DOHH2 (cell line): ENCODE measurements at regions not wholly inside any gene's neighbourhood (a gene's known extent, or its start where the extent isn't known, plus 50 kb on each side); places are given as distances from the start of the nearest gene placed in this dataset.

ENCODE experiments used
- EZH2phosphoT487 ChIP-seq: fragments of 200-600 bp; sonication (generic); IDR thresholded peaks from 2 replicates; pipeline ENCODE4 v1.6.1; 2017; ENCODE audit warnings: borderline replicate concordance, mild to moderate bottlenecking, antibody characterized with exemption, low read length, moderate library complexity, mixed read lengths
- TF ChIP-seq, protein P1 (sequence below): fragments of 200-600 bp; sonication (generic); IDR thresholded peaks from one replicate; pipeline ENCODE4 v1.5.1; 2014; ENCODE audit warnings: antibody characterized with exemption, mild to moderate bottlenecking, low read depth, low read length; ENCODE audit not compliant: poor library complexity, severe bottlenecking

DNA sequence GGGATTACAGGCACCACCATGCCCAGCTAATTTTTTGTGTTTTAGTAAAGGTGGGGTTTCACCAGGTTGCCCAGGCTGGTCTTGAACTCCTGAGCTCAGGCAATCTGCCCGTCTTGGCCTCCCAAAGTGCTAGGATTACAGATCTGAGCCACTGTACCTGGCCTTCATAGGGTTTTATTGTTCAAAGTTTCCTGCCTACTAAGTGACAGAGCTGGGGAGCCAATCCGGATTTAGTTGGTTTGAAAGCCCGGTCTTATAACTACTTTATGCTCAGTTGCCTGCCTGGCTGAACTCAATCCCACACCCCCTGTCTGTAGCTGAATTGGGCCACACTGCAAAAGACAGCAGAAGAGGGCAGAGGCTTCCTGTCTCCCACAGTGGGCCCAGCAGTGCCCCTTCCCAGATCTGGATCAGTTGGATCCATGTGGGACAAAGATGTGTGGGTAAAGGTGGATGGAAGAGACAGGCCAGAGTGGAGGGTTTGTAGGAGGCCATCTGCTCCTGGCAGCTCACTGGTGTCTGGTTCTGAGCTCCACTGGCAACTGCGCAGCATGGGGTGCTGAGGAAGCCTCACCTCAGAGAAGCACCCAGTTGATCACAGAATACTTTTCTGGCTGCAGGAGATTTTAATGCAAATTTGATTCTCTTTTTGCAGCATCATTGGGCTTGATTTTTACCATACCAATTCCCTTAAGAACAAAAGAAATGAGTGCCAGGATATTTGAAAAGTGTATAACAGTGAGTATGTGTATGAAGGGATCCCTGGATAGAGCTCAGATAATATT lies 144.9 kb downstream of the DDX1 start:
- TF ChIP-seq, protein P1, sequence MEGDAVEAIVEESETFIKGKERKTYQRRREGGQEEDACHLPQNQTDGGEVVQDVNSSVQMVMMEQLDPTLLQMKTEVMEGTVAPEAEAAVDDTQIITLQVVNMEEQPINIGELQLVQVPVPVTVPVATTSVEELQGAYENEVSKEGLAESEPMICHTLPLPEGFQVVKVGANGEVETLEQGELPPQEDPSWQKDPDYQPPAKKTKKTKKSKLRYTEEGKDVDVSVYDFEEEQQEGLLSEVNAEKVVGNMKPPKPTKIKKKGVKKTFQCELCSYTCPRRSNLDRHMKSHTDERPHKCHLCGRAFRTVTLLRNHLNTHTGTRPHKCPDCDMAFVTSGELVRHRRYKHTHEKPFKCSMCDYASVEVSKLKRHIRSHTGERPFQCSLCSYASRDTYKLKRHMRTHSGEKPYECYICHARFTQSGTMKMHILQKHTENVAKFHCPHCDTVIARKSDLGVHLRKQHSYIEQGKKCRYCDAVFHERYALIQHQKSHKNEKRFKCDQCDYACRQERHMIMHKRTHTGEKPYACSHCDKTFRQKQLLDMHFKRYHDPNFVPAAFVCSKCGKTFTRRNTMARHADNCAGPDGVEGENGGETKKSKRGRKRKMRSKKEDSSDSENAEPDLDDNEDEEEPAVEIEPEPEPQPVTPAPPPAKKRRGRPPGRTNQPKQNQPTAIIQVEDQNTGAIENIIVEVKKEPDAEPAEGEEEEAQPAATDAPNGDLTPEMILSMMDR: no peak
- no peak for TF ChIP-seq EZH2phosphoT487
